ENCODE measurements at regions not wholly inside any gene's neighbourhood (a gene's known extent, or its start where the extent isn't known, plus 50 kb on each side); places are given as distances from the start of the nearest gene placed in this dataset.

- no peak for TF ChIP-seq REST (IDR thresholded peaks at IDR 0.05; ENCODE audit: insufficient read depth in 1 of 2, low read depth in 2 of 2, low read length in 2 of 2)
- TF ChIP-seq SIN3A (IDR thresholded peaks at IDR 0.05; ENCODE audit: borderline replicate concordance, insufficient read depth, low read length), result no peak
- TF ChIP-seq FOXP2 (optimal IDR thresholded peaks at IDR 0.05; ENCODE audit: borderline replicate concordance, extremely low read depth, extremely low read length, insufficient read depth), result no peak
These were observed 649.5 kb upstream of the CAMK1G start for GRCh38 chr1:208933984-208934525.

Data from PFSK-1 (cell line).